HG02798 (cell line): ENCODE measurements at regions not wholly inside any gene's neighbourhood (a gene's known extent, or its start where the extent isn't known, plus 50 kb on each side); places are given as distances from the start of the nearest gene placed in this dataset.
"Not testable (repeated sequence)": the region's sequence is repeated elsewhere in the genome, so short reads cannot be mapped to it uniquely, and the experiment has no call there.

Source experiments
- ATAC-seq: cut with Tn5 transposase; IDR thresholded peaks from one replicate; pipeline ENCODE4 v1.9.1; 2021; ENCODE audit warnings: mild to moderate bottlenecking; ENCODE audit not compliant: unreplicated experiment, poor library complexity

GRCh38 chr18:76307293-76307690 is 187.8 kb downstream of the ZNF516 start:
- no peak for ATAC-seq

- ATAC-seq, result no peak
These were observed 188.3 kb downstream of the ZNF516 start for GRCh38 chr18:76306685-76307292.

DNA sequence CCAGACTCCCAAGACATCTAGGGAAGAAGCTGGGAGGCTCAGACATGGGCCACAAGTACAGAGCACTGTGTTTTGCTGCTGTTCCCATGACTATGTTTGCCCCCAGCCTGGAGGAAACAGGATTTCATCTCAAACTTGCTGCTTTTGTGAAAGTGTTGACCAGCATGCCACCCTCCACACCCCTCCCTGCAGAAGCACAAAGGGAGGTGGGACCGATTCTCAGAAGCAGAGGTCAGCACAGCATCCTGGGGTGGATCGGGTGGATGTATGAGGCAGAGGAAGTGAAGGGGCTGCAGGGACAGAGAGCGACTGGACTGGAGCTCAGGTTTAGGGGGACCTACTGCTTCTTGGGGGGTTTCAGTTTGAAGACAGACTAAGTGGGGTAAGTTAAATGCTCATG is 209.2 kb downstream of the ZNF516 start:
- no peak for ATAC-seq

- ATAC-seq, result no peak
These were observed 213.5 kb downstream of the ZNF516 start for GRCh38 chr18:76281565-76281964.

DNA sequence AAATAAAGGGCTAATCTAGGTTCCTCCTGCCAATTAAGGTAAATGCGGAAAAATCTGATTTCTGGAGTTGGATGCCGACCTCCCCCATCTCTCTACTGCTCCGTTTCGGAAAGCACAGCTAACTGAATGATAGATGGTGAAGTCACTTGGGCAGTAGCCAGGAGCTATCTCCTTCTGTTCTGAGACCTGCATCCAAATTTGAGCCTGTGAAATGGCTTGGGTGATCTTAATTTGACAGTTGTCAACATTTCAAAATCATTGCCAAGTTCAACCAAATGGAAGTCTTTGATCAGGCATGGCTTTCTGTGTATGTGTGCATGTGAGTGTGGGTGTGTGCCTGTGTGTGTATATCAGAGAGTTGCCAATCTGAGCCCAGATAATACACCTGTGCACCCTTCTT is 217.2 kb downstream of the ZNF516 start:
- ATAC-seq, result no peak

DNA sequence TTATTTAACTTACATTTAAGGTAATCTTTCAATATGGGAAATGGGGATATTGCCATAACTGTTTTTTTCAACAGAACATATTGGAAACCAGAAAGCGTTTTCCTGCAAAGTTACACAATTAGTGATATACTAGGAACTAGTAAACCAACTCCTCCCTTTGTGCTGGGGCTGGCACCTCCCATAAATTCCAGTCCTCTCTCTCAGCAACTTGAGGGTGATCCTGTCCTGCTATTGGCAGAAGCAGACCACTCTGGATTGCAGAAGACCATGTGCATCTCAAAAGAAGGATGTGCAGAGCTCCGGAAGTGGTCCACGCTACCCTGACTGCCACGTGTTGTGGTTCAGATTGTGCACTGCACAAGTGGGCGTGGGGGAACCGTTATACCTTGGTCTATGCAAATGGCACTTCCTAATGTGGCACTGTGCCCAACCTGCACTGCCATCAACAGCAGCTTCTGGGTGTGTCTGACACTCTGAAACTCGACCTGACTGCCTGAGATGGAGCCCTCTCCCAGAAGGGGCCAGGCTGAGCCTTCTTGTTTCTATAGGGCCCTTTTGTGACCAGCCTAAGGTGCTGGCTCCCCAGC is 219.2 kb downstream of the ZNF516 start:
- ATAC-seq, result no peak

- ATAC-seq, result no peak
These were observed 220.4 kb downstream of the ZNF516 start for GRCh38 chr18:76274468-76275289.

- no peak for ATAC-seq
These were observed 221.1 kb downstream of the ZNF516 start for GRCh38 chr18:76273956-76274355.

GRCh38 chr18:76273036-76273545 is 222.0 kb downstream of the ZNF516 start:
- no peak for ATAC-seq

DNA sequence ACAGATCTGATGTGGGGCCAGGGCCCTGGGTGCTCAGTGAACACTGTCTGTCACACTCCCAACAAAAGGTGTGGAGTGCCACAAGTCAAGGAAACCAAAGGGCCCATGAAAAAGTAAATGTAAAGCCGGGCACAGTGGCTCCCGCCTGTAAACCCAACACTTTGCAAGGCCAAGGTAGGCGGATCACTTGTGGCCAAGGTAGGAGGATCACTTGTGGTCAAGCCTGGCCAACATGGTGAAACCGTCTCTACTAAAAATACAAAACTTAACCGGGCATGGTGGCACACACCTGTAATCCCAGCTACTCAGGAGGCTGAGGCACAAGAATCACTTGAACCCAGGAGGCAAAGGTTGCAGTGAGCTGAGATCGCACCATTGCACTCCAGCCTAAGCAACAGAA is 227.6 kb downstream of the ZNF516 start:
- ATAC-seq, result not testable (repeated sequence)

GRCh38 chr18:76266236-76266991 is 228.6 kb downstream of the ZNF516 start:
- no peak for ATAC-seq

GRCh38 chr18:76265497-76266235 is 229.4 kb downstream of the ZNF516 start:
- ATAC-seq, result no peak

- ATAC-seq, result no peak
These were observed 230.2 kb downstream of the ZNF516 start for GRCh38 chr18:76264876-76265250.

DNA sequence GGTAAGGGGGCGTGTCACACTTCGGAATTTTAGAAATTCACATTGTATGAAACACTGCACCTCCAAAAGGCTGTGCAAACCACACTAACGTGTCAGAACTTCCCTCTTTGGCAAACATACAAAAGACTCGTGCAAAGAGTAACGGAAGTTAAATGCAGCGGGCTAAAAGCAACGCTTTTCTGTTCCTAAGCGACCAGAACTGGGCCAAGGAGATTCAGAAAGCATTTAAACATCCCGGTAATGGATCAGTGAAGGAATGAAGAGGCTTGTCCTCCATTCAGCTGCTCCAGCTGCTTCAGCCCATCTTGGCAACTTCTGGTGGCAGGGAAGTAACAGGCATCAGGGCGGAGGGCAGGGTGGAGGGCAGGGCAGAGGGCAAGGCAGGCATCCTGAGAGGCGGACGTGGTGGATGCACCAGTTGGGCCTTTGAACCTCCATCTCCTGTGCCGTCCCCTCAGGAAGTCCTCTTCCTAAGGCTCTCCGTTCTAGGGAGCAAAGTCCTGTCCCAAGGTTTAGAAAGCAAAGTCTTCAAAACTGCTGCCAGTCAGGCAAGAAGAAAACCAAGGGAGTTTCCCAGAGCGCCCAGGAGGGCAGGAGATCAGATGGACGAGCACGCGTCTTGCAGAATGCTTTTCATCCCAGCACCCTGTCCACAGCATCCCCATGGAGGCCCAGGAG is 230.7 kb downstream of the ZNF516 start:
- ATAC-seq, result no peak

GRCh38 chr18:76263046-76264005 is 231.7 kb downstream of the ZNF516 start:
- no peak for ATAC-seq

DNA sequence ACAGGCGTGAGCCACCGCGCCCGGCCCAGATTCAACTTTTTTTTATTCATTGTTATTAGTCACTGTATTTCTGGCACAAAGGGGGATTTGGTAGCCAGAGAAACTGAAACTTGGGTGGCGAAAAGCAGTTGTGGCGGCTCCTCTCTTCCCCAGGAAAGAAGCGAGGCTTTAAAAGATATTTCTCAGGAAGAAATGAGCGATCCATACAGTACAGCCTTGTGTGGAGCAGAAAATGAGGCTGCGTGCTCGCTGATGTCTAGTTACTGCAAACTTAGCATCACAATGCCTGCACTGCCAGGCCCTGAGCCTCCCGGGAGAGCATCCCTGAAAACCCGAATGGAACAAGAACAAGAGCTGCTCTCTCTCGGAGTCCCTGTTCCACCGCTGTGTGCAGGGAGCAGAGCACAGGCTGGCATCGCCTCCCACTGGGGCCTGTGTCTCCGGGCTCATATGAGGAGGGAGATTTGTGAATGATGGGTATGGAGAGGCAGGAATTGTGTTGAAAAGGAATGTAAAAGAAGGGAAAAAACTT is 234.0 kb downstream of the ZNF516 start:
- no peak for ATAC-seq

DNA sequence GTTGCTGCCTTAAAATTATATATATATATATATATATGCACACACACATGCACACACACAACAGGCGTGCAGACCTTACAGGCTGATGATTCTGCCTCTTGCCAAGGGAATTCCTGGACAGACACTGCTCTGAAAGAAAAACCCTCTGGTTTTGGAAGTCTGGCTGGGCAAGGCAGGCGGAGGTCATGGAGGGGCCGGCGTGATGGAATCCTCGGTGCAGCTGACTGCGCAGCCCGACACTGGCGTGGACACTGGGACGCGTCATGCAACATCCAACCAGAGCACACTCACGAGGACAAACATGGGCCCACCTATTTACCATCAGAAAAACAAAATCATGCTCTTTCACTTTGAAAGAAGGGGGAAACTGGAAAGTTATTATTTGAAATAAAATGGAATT is 235.3 kb downstream of the ZNF516 start:
- no peak for ATAC-seq

DNA sequence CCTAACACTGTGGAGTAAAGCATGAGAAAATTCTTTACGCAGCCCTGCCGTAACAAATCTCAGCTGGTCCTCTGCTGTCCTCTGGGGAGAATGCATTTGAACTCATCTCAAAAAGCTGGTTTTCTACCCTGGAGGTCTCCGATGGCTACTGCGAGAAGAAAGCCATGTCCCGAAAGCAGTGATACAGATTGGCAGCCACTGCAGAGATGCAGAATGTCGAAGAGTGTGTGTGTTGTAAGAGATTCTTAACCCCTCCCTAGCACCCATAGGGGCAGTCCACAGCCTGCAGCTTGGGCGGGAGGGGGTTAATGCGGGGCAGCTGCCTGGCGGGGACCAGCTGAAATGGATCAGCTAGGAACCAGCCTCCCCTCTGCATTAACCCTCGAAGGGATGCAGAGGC is 235.9 kb downstream of the ZNF516 start:
- ATAC-seq, result no peak
